Astrocyte of the hippocampus (primary cell): ENCODE measurements at regions not wholly inside any gene's neighbourhood (a gene's known extent, or its start where the extent isn't known, plus 50 kb on each side); places are given as distances from the start of the nearest gene placed in this dataset.
"Not testable (repeated sequence)": the region's sequence is repeated elsewhere in the genome, so short reads cannot be mapped to it uniquely, and the experiment has no call there.

Experiments
- DNase-seq: peaks from one replicate; pipeline ENCODE4 v3.0.0; 2011; ENCODE audit warnings: low read depth, low spot score

- DNase-seq: no peak
Observed at GRCh38 chr11:104704146-104704830, 194.0 kb downstream of the CASP12 start.

GRCh38 chr11:104700609-104701008 lies 197.7 kb downstream of the CASP12 start:
- DNase-seq: peak; percentile 82

- DNase-seq: no peak
Observed at GRCh38 chr11:104699981-104700380, 198.3 kb downstream of the CASP12 start.

- DNase-seq: no peak
Observed at GRCh38 chr11:104695065-104695463, 203.2 kb downstream of the CASP12 start.

GRCh38 chr11:104694259-104695064 lies 203.8 kb downstream of the CASP12 start:
- DNase-seq: peak; percentile 86

- DNase-seq: no peak
Observed at GRCh38 chr11:104692751-104693150, 205.5 kb downstream of the CASP12 start.

- DNase-seq: no peak
Observed at GRCh38 chr11:104691129-104691528, 207.1 kb downstream of the CASP12 start.

GRCh38 chr11:104690241-104690640 lies 208.0 kb downstream of the CASP12 start:
- no peak for DNase-seq

- DNase-seq: no peak
Observed at GRCh38 chr11:104688731-104689130, 209.5 kb downstream of the CASP12 start.

GRCh38 chr11:104682206-104682605 lies 216.1 kb downstream of the CASP12 start:
- no peak for DNase-seq

- no peak for DNase-seq
Observed at GRCh38 chr11:104679258-104679657, 219.0 kb downstream of the CASP12 start.

GRCh38 chr11:104678408-104678807 lies 219.9 kb downstream of the CASP12 start:
- DNase-seq: no peak

- not testable (repeated sequence) for DNase-seq
Observed at GRCh38 chr11:104677069-104677468, 221.2 kb downstream of the CASP12 start.

GRCh38 chr11:104672897-104673296 lies 225.4 kb downstream of the CASP12 start:
- DNase-seq: no peak

GRCh38 chr11:104668797-104669463 lies 229.3 kb downstream of the CASP12 start:
- peak; percentile 90 for DNase-seq

GRCh38 chr11:104666624-104667023 lies 231.6 kb downstream of the CASP12 start:
- no peak for DNase-seq

- DNase-seq: peak; percentile 6
Observed at GRCh38 chr11:104665641-104666040, 232.6 kb downstream of the CASP12 start.

GRCh38 chr11:104663190-104664140 lies 234.8 kb downstream of the CASP12 start:
- peak; percentile 50 for DNase-seq

- DNase-seq: no peak
Observed at GRCh38 chr11:104661901-104662300, 236.4 kb downstream of the CASP12 start.

- no peak for DNase-seq
Observed at GRCh38 chr11:104661471-104661870, 236.8 kb downstream of the CASP12 start.

- no peak for DNase-seq
Observed at GRCh38 chr11:104658177-104658576, 240.1 kb downstream of the CASP12 start.
